GM12878 (cell line): ENCODE measurements at regions not wholly inside any gene's neighbourhood (a gene's known extent, or its start where the extent isn't known, plus 50 kb on each side); places are given as distances from the start of the nearest gene placed in this dataset.

Source experiments
- EP300 ChIP-seq, 2 experiments: fragments of 150-350 bp in 1 of 2; IDR thresholded peaks; 2 replicates each; pipeline ENCODE4 v1.6.1; 2011 to 2012; ENCODE audit warnings: low read depth in 2 of 2, low read length in 2 of 2, borderline replicate concordance in 1 of 2, improper control_type of control experiment in 1 of 2, inconsistent platforms in 1 of 2; ENCODE audit not compliant: control insufficient read depth in 1 of 2
- KLF5 ChIP-seq: fragments of 450-650 bp; IDR thresholded peaks from 2 replicates; pipeline ENCODE4 v1.6.1; 2014; ENCODE audit warnings: mild to moderate bottlenecking; ENCODE audit not compliant: partially characterized antibody
- RAD21 ChIP-seq: IDR thresholded peaks from 2 replicates; pipeline ENCODE4 v1.6.1; 2011; ENCODE audit warnings: mild to moderate bottlenecking, low read depth, low read length, moderate library complexity; ENCODE audit not compliant: insufficient read depth
- YY1 ChIP-seq: IDR thresholded peaks from 2 replicates; pipeline ENCODE4 v1.6.1; 2011; ENCODE audit warnings: low read depth, mild to moderate bottlenecking, low read length

DNA sequence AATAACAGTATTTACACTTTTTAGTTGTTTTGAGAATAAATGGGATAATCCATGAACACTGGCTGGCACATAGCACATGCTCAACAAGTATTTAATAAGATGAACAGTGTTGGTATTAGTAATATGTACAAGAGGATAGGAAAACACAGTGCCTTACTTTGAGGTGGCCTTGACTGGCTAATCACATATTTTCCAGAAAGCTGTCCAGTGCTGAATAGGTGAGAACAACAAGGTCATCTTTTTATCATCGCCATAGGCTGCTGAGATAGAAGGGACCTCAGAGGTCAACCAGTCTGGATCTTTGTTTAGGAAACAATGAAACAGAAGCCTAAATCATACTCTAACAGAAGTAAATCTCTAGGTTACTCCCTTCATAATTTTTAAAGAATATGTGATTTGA lies 89.7 kb upstream of the BCL9 start:
- TF ChIP-seq EP300 (IDR thresholded peaks at IDR 0.05; ENCODE audit: borderline replicate concordance in 1 of 2, control insufficient read depth in 1 of 2, low read depth in 2 of 2, low read length in 2 of 2) (no peak), YY1 (no peak), RAD21 (no peak), KLF5 (no peak)
